GM18498 (cell line): ENCODE measurements at regions not wholly inside any gene's neighbourhood (a gene's known extent, or its start where the extent isn't known, plus 50 kb on each side); places are given as distances from the start of the nearest gene placed in this dataset.
"Not testable (repeated sequence)": the region's sequence is repeated elsewhere in the genome, so short reads cannot be mapped to it uniquely, and the experiment has no call there.

Experiments
- ATAC-seq: cut with Tn5 transposase; IDR thresholded peaks from one replicate; pipeline ENCODE4 v1.9.1; 2021; ENCODE audit warnings: mild to moderate bottlenecking, moderate library complexity; ENCODE audit not compliant: unreplicated experiment

GRCh38 chr7:26958834-26959233, 94.4 kb upstream of the SKAP2 start:
- no peak for ATAC-seq

- ATAC-seq: no peak
Measured at GRCh38 chr7:26955516-26955915, 91.1 kb upstream of the SKAP2 start.

- ATAC-seq: no peak
Measured at GRCh38 chr7:26954951-26955350, 90.6 kb upstream of the SKAP2 start.

- ATAC-seq: no peak
Measured at GRCh38 chr7:26951407-26951950, 87.1 kb upstream of the SKAP2 start.

GRCh38 chr7:26950889-26951288, 86.5 kb upstream of the SKAP2 start:
- ATAC-seq: no peak

- ATAC-seq: no peak
Measured at GRCh38 chr7:26949319-26949718, 84.9 kb upstream of the SKAP2 start.

GRCh38 chr7:26948617-26949118, 84.3 kb upstream of the SKAP2 start:
- no peak for ATAC-seq

- no peak for ATAC-seq
Measured at GRCh38 chr7:26944501-26945358, 80.3 kb upstream of the SKAP2 start.

- ATAC-seq: no peak
Measured at GRCh38 chr7:26937939-26938623, 73.7 kb upstream of the SKAP2 start.

- no peak for ATAC-seq
Measured at GRCh38 chr7:26937306-26937705, 72.9 kb upstream of the SKAP2 start.

GRCh38 chr7:26932616-26933015, 68.2 kb upstream of the SKAP2 start:
- ATAC-seq: not testable (repeated sequence)

GRCh38 chr7:26930845-26931244, 66.5 kb upstream of the SKAP2 start:
- ATAC-seq: no peak

- no peak for ATAC-seq
Measured at GRCh38 chr7:26930201-26930600, 65.8 kb upstream of the SKAP2 start.

- no peak for ATAC-seq
Measured at GRCh38 chr7:26928703-26929347, 64.4 kb upstream of the SKAP2 start.

- ATAC-seq: no peak
Measured at GRCh38 chr7:26925768-26926167, 61.4 kb upstream of the SKAP2 start.

GRCh38 chr7:26924149-26924767, 59.9 kb upstream of the SKAP2 start:
- no peak for ATAC-seq

GRCh38 chr7:26919906-26920493, 55.6 kb upstream of the SKAP2 start:
- ATAC-seq: no peak

- ATAC-seq: no peak
Measured at GRCh38 chr7:26918241-26918640, 53.9 kb upstream of the SKAP2 start.

GRCh38 chr7:26916779-26917320, 52.5 kb upstream of the SKAP2 start:
- no peak for ATAC-seq

- no peak for ATAC-seq
Measured at GRCh38 chr7:26916336-26916735, 51.9 kb upstream of the SKAP2 start.
